Stimulated activated naive CD4-positive, alpha-beta T cell (primary cell): ENCODE measurements at regions not wholly inside any gene's neighbourhood (a gene's known extent, or its start where the extent isn't known, plus 50 kb on each side); places are given as distances from the start of the nearest gene placed in this dataset.
"Not testable (repeated sequence)": the region's sequence is repeated elsewhere in the genome, so short reads cannot be mapped to it uniquely, and the experiment has no call there.

ENCODE experiments used
- DNase-seq, 6 experiments: peaks; one replicate each; lab custom pipeline; 2025; lab: John Stamatoyannopoulos, UW

DNA sequence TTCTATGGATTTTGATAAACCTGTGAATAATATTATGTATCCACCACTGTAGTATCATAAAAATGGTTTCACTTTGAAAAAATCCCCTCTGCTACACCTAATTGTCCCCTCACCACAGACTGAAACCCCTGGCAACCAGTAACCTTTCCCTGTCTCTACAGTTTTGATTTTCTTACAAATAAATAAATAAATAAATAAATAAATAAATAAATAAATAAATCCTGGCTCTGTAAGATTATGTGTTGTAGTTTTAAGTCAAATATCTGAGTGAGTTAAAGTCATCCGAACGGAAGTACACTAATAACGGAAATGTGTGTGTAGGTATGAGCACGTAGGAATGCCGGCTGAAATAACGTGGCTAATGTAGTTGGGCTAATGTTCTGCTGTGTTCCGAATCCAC, 641.5 kb downstream of the GABRG1 start:
- no peak for DNase-seq

DNA sequence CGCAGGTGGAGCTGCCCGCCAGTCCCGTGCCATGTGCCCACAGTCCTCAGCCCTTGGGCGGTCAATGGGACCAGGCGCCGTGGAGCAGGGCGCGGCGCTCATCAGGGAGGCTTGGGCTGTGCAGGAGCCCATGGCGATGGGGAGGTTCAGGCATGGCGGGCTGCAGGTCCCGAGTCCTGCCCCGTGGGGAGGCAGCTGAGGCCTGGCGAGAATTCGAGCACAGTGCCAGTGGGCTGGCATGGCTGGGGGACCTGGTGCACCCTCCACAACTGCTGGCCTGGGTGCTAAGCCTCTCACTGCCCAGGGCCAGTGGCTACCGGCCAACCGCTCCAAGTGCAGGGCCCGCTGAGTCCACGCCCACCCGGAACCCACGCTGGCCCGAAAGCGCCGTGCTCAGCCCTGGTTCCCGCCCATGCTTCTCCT, 646.5 kb downstream of the GABRG1 start:
- DNase-seq = no peak

DNA sequence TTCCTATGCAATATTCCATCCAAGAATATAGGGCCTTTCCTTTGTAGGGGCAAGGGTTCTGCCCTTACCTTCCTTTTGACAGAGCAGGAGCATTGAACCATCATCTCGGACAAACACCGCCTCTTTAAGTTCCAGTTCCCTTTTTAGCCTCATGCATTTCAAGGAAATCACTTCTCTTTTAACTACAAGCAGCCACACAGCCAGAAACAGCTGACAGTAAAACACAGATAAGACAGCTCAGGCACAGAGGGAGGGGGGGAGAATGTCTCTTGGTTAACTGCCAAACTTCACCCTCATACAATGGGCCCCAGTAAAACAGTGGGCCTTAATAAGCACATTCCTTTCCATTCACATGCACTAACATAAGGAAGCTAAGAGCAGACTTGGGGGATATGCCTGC, 648.3 kb downstream of the GABRG1 start:
- DNase-seq = no peak

DNA sequence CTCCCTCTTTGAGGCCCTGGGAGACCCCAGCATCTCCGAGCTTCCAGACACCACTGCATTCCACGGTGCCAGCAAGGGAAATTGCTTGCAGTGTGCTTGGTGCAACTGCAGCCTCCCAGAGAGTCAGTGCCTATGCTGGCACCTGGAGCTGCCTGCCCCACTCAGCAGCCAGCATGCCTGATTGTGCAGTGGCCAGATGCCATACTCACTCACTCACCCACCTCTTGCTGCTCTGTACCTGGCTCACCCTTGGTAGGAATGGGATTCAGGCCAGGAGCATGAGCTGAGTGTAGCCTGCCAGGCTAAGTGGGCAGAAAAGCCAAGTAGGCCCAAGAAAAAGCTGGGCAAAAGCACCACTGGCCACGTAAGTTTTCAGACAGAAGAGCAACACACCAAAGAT, 651.4 kb downstream of the GABRG1 start:
- no peak for DNase-seq

DNA sequence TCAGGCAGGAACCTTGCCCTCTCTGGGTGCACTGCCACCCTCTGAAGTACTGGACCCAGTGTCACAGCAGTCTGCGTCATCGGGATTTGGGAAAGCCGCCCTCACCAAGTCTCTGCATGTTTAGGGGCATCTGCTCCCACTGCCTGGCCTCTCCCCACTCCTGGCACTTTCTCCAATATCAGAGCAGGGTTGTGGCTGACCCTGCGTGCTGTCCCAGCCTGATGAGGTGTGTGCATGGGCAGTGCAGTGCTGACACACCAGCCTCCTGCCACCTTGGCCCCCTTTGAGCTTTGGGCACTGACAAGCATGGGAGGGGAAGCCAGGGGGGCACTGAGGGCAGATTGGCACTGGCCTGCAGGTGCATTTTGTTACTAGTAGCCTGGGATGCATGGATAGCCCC, 652.5 kb downstream of the GABRG1 start:
- no peak for DNase-seq

DNA sequence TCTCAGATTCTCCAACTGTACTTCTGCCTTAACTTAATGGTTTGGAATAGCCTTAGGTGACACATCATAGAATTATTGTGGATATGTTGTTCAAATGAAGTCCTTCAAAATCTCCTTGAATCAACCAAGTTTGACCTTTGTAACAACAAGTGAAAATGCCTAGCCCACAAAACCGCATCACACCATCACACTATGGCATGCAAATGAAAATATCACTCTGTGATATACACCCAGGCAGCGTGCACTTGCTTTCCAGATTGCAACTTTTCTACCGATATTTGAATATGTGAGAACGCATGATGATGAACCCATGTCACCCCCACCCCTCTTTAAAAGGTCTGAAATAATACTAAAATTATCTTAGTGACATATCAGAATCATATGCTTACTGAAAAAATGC, 656.7 kb downstream of the GABRG1 start:
- DNase-seq = no peak

DNA sequence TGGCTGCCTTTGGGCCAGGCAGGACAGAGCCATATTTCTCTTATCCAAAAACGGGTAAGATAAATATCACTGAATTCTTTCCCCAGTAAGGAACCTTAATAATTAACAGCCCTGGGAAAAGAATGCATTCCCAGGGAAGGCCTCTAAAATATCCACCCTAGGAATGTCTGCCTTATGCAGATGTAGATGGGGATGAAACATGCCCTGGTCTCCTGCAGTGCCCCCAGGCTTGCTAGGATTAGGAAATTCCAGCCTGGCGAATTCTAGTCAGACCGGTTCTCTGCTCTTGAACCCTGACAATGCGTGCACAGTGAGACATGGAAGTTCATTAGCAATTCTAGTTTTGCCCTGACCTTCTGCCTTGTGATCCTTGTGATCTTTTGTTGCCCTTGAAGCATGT, 663.7 kb downstream of the GABRG1 start:
- DNase-seq = not testable (repeated sequence)

DNA sequence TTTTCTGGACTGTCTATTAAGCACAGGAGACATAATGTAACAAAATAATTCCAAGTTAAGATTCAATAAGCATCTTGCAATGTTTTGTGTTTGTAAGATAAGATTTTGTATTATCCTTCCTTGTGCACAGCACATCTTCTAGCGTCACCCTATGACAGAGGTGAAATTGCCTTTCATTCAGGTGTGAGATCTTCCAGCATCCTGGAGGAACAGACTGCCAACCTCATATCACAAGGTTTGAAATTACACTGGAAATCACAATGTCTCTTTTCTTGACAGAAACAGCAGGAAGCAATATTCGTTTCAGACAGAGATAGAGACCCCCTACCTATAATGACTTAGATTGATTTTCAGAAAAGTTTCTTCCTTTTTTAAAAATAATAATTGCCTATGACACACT, 668.6 kb downstream of the GABRG1 start:
- no peak for DNase-seq

DNA sequence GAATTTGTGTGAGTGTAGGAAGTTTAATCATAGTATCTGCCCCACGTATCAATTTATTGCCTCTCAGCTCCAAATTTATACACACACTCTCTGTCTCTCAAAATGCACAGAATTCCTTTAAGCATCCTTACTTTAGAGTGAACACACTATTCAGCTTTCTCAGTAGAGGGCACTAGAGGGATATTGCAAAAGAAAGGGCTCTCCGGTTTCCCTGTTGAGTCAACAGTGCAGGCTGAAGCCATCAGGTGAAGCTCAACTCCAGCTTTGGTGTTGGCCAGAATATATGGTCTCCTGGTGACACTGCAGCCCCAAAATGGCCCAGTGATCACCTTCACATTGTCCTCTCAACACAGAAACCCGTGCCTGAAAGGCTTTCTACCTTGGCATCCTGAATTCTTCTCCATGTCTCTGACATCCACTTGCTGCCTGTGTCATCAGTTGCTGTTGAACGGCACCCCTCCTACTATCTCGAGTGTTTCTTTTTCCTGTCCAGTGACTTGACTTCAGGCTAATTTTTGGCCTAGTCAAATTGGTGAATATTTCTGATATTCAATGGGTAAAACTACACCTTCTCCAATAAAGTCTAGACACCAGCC, 670.5 kb downstream of the GABRG1 start:
- DNase-seq = no peak

DNA sequence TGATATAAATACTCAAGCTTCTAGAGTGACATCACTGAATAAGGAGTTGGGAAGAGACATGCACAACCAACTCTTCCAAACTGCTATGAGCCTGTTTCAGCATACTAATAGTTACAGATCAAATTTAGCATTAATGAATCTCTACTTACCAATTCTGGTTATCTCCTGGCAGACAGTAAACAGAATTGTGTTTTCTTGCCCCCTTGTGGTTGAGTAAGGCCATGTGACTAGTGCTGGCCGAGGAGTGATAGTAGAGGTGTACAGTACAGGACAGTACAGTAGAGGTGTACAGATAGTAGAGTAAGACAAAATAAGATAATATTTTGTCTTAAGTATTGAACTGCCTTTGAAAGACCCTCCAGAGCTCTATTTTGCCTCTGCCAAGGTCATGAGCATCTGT, 681.4 kb downstream of the GABRG1 start:
- no peak for DNase-seq

DNA sequence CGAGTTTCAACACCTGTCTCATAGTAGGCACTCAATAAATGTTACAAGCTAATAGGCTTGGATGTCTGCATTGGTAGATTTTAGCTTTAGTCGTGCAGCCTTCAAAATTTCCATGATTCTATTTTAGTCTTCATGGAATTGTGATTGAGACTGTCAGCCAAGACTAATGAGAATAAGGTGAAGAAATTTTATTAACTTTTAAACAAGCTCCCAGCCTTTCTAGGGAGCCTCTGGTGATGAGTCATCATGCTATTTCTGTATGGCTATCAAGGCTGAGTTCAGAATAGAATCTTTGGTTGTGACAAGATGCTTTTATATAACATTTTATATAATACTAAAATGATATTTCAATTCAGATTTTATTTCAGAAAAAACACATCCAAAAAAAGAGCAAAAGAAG, 685.8 kb downstream of the GABRG1 start:
- DNase-seq = no peak

DNA sequence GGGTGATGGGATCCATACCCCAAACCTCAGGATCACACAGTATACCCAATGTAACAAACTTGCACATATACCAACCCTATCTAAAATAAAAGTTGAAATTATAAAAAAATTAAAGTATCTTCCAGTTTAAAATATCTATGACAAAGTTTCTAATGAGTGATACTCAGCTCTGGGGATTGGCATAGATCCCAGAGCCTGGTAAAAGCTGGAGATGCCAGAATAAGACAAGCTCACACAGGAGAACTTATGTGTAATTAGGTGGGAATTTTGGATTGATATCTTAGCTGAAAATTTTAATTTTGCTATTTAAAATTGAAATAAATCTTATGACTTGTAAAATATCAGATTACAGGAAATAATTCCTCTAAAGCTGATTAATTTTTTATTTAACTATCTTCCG, 686.5 kb downstream of the GABRG1 start:
- DNase-seq = no peak

DNA sequence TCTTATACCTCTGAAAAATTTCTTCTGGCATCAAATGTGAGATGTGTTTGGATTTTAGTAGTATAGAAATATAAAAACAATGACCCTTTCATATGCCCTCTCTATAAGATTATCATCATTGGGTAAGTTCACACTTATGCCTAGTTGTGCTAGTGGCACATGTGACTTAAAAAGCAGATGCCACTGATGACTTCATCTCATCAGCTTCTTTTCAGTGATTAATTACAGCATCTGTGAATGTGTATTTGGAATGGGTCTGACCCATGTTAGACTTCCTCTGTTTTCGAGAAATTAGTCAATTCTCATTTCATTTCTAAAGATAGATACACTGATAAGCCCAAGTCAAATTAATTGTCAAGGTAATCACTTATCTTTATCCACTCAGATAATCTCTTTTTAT, 698.7 kb downstream of the GABRG1 start:
- no peak for DNase-seq

DNA sequence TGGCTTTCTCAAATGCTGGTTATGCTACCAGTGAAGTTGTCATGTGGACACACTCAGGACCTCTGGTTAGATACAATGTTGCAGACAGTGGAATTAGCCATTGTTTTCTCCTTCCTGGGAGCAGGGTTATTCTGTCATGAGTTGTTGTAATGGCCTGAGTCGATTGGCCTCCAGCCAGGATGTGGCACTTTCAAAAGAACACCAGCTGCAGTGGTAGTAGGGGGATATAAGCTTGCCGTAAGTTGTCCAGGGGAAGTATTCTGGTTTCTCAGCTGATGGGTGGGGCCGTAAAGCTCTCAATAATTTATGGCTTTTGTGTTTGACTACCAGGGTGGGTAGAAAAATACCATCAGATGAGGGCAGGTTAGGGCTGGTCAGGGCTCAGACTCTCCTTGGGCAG, 697.5 kb upstream of the GNPDA2 start:
- no peak for DNase-seq

DNA sequence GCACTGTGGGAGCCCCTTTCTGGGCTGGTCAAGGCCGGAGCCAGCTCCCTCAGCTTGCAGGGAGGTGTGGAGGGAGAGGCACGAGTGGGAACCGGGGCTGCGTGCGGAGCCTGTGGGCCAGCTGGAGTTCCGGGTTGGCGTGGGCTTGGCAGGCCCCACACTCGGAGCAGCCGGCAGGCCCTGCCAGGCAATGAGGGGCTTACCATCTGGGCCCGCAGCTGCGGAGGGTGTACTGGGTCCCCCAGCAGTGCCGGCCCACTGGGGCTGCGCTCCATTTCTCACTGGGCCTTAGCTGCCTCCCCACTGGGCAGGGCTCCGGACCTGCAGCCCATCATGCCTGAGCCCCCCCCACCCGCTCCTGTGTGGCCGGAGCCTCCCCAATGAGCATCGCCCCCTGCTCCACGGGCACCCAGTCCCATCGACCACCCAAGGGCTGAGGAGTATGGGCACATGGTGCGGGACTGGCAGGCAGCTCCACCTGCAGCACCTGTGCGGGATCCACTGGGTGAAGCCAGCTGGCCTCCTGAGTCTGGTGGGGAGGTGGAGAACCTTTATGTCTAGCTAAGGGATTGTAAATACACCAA, 693.8 kb upstream of the GNPDA2 start:
- peak in 1 of 6 experiments; percentile 0 for DNase-seq

DNA sequence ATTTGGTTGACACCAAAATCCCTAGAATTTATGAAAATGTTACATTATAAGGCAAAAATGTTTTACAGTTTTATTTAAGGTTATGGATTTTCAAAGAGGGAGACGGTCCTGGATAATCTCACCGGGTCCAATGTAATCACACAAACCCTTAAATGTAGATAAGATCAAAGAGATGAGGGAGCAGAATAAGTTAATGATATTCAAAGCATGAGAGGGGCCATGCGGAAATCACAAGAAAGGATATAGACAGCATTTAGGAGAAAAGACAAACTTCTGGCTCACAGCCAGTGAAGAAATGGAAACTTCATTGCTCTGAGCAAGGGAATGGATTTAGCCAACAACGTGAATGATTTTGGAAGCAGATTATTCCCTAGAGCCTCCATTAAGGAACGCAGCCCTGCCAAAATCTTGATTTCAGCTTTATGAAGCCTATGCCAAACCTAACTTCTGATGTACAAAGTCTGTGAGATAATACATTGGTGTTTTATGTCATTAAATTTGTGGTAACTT, 684.4 kb upstream of the GNPDA2 start:
- DNase-seq = no peak

DNA sequence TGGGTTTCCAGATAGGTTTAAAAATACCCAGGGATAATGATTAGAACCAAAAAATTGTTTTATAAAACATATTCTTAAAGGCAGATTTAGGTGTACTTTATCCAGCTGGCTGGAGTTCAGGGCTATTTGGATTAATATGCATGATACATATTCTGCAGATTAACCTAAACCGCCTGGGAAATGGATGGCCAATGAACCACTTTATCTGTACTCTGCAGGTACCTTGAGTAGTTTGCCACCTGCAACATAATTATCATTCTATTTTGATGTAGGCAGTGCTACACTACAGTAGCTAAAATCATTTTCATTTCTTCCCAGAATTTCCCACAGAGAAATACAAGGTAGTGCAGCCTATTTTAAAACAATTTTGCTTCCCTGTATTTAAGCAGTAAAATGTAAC, 683.2 kb upstream of the GNPDA2 start:
- no peak for DNase-seq

DNA sequence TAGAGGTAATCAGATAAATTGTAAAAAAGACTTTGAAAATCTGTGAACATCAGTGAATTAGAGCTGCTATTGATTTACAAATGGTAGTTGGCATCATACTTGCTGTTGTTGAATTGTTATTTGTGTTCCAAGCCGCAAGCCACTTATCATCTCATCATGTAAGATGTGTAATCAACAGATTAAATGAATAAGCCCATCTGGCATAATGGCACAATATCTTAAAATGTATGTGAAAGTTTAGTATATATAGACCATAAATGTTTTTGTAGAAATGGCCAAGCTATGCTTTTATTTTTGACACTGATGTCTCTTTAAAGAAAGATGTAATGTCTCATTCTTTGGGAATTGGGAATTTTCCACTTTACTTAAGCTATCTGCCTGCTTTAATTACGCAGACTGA, 682.6 kb upstream of the GNPDA2 start:
- DNase-seq = no peak

DNA sequence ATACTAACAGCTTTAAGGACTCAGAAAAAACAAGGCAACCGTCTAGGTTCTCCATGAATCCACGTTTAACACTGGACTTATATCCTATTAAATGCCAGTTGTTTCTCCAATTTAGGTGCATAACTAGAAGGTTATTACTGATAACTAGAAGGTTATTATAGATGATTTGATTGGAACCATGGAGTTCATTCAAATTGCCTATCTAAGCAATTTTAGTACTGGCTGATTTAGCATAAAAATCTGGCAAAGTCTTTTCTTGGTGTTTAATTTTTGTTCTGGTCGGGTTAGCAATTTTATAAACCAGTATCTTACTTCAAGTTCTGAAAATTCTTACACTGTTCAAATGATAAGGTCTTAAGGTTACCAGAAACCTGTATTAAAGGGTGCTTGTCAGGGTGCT, 672.8 kb upstream of the GNPDA2 start:
- no peak for DNase-seq

DNA sequence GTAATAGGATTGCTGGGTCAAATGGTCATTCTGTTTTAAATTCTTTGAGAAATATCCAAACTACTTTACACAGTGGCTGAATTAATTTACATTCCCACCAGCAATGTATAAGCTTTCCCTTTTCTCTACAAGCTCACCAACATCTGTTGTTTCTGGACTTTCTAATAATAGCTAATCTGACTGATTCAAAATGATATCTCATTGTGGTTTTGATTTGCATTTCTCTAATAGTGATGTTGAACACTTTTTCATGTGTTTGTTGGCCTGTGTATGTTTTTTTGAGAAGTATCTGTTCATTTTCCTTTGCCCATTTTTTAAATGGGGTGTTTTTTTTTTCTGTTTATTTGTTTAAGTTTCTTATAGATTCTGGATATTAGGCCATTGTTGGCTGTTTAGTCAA, 659.0 kb upstream of the GNPDA2 start:
- no peak for DNase-seq

DNA sequence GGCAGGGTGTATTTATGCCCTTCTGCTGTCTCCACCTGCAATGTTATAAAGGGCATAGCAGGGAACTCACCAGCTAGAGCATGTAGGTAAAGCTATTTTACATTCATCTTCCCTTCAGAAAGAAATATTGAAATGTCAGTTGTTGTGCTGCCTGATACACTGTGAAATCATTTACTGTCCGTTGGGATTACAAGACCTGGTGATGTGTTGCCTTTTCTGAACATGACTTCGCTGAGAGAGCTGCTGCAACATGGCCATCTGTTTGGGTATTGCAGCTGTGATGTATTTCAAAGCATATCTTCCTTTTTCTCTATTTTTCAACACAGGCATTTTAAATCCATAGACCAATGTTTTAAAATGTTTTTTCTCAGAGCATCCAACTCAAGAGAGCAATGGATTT, 644.1 kb upstream of the GNPDA2 start:
- DNase-seq = no peak

DNA sequence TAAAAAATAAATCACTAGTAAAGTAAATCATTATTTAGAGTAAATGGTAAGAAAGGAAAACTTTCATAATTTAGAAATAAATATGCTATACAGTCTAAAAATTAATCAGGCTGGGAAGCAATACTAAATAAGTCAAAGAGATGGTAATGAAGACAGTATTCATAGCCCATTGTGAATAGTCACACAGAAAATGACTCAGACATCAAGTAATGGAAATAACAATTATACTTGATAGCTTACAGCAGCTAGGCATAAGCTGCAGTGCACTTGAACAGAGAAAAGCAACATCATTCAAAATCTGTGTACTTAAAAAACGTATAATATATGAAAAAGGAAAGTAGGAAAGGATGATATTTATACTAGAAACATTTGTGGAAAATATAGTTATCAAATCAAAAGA, 642.5 kb upstream of the GNPDA2 start:
- no peak for DNase-seq

DNA sequence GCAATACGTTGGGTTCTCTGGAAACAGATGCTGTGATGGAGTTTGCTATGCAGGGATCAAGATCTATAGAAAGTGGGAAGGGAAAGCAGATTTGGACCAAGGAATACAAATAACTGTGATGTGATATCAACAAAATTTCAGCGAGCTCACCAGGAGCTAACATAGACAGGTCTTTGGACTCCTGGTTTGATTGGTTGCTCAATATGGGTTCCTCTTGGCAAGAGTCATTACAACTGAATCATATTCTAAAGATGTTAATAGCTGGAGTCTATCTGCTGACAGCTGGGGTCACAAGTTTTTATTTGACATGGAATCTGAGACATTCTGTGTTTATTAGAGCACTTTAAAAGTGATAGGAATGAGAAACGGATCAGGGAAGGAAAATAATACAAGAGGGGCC, 637.6 kb upstream of the GNPDA2 start:
- no peak for DNase-seq
